ENCODE measurements at regions not wholly inside any gene's neighbourhood (a gene's known extent, or its start where the extent isn't known, plus 50 kb on each side); places are given as distances from the start of the nearest gene placed in this dataset.
A peak's percentile ranks its signal among the peaks of the same experiment; 100 is the strongest.

DNA sequence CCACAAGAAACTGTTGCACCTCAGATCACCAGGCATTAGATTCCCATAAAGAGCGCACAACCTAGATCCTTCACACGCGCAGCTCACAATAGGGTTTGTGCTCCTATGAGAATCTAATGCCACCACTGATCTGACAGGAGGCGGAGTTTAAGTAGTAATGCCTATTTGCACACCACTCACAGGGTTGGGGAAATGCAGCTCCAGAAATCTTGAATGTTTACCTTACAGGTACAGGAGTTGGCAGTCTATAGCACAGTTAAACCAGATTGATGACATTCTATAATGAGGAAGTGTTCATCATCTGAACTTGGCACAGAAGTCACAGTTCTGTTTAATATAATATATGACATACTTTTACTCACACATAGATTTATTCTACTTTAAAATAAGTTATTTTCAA lies 732.2 kb upstream of the ZNF608 start:
- BruUV-seq (replicated peaks) = no TSS peak
- TF ChIP-seq, protein P1, sequence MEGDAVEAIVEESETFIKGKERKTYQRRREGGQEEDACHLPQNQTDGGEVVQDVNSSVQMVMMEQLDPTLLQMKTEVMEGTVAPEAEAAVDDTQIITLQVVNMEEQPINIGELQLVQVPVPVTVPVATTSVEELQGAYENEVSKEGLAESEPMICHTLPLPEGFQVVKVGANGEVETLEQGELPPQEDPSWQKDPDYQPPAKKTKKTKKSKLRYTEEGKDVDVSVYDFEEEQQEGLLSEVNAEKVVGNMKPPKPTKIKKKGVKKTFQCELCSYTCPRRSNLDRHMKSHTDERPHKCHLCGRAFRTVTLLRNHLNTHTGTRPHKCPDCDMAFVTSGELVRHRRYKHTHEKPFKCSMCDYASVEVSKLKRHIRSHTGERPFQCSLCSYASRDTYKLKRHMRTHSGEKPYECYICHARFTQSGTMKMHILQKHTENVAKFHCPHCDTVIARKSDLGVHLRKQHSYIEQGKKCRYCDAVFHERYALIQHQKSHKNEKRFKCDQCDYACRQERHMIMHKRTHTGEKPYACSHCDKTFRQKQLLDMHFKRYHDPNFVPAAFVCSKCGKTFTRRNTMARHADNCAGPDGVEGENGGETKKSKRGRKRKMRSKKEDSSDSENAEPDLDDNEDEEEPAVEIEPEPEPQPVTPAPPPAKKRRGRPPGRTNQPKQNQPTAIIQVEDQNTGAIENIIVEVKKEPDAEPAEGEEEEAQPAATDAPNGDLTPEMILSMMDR (IDR thresholded peaks at IDR 0.05; ENCODE audit: unreplicated experiment) = no peak
- Mint-ChIP-seq H3K4me3 (ENCODE audit: low read depth, unreplicated experiment) (no peak overlapping the region), H3K27me3 (ENCODE audit: unreplicated experiment) (no peaks in the 10 kb centered on the region), H3K36me3 (ENCODE audit: insufficient read depth, unreplicated experiment) (no peaks in the 10 kb centered on the region), H3K9me3 (ENCODE audit: low read depth, unreplicated experiment) (no peaks in the 10 kb centered on the region), H3K4me1 (ENCODE audit: low read depth, unreplicated experiment) (peaks cover 14% of the 10 kb centered on the region), H3K27ac (ENCODE audit: unreplicated experiment) (no peak overlapping the region)
- peak; percentile 46 for DNase-seq
- intact Hi-C loops (cut with micrococcal nuclease; ENCODE audit: unreplicated experiment) = no loop called here
- CTCF ChIA-PET = no interaction called here

DNA sequence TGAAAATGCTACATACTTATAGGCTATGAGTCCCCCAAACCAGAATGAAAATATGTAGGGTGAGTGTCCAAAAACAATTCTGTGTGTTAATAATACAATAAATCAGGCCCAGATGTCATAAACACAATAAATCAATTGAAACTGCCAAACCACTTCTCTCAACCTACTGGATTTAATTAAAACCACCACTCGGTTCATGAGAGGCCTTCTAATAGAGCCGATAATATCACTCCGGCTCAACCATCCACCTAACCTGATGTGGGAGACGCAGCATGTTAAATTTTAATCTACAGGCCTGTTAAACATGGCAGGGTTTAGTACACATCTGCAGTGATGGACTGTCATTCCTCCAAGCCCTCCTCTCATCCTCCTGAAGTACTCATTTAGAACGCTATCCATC lies 734.5 kb upstream of the ZNF608 start:
- CTCF ChIA-PET = no interaction called here
- DNase-seq = no peak
- Mint-ChIP-seq H3K27me3 (ENCODE audit: unreplicated experiment) (no peaks in the 10 kb centered on the region), H3K4me3 (ENCODE audit: low read depth, unreplicated experiment) (no peak overlapping the region), H3K36me3 (ENCODE audit: insufficient read depth, unreplicated experiment) (no peaks in the 10 kb centered on the region), H3K4me1 (ENCODE audit: low read depth, unreplicated experiment) (peaks cover 37% of the 10 kb centered on the region), H3K9me3 (ENCODE audit: low read depth, unreplicated experiment) (no peaks in the 10 kb centered on the region), H3K27ac (ENCODE audit: unreplicated experiment) (peak overlapping the region; percentile 13)
- TF ChIP-seq, protein P1 (IDR thresholded peaks at IDR 0.05; ENCODE audit: unreplicated experiment) = no peak
- no TSS peak for BruUV-seq (replicated peaks)
- intact Hi-C loops (cut with micrococcal nuclease; ENCODE audit: unreplicated experiment) = loop anchor here (10.0 kb wide), 2 partner anchors 736 to 816 kb away; partner anchors contain the start of gene ZNF608

DNA sequence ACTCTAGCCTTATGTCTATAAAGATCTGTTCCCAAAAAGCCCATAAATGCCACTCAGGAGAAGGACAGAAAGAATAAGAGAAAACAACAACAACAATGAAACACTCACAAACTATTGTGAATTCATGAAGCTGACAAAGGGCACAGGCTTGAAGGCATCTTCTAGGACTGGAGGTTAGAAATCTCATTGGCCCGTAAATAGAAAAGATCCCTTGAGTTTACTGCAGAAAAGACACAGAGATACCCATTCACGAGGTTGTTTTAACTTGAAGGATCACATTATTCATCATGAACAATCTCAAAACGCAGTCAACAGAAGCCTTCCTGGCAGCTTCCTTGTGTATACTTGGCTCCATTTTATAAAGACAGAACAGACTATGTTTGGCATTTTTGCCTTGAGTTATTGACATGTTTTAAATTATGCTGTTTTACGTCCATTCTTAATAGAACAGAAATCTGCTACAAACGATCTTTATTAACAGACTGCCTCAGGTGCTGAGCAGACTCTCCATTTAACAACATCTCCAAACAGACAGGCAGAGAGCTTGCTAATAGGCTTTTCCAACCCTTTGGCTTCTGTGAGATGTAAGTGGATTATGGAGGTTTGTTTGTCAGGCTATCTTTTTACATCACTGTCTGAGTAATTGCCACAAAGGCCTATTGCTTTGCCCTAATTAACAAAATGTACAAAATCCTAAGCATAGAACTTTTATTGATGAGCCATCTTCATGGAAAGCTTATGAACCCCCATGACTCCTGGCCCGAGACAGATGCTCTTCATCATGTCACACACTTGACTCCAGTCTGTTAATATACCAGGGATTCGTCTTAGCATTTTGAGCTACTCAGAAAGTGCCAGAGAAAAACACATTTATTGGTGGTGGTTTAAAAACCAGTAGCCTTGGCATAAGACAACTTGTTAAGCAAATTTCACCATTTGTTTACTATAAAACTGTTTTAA lies 735.3 kb upstream of the ZNF608 start:
- H3K36me3 Mint-ChIP-seq (ENCODE audit: insufficient read depth, unreplicated experiment) = no peaks in the 10 kb centered on the region
- no peak overlapping the region for H3K4me3 Mint-ChIP-seq (ENCODE audit: low read depth, unreplicated experiment)
- DNase-seq = no peak
- peaks cover 40% of the 10 kb centered on the region for H3K4me1 Mint-ChIP-seq (ENCODE audit: low read depth, unreplicated experiment)
- CTCF ChIA-PET = interaction anchor here (0.6 kb wide), 1 partner anchor 820 kb away, joined by 4 read pairs; no protein-coding TSS in a partner anchor
- H3K27me3 Mint-ChIP-seq (ENCODE audit: unreplicated experiment) = no peaks in the 10 kb centered on the region
- TF ChIP-seq, protein P1 (IDR thresholded peaks at IDR 0.05; ENCODE audit: unreplicated experiment) = no peak
- intact Hi-C loops (cut with micrococcal nuclease; ENCODE audit: unreplicated experiment) = loop anchor here (10.0 kb wide), 2 partner anchors 737 to 817 kb away; partner anchors contain the start of gene ZNF608
- no TSS peak for BruUV-seq (replicated peaks)
- no peaks in the 10 kb centered on the region for H3K9me3 Mint-ChIP-seq (ENCODE audit: low read depth, unreplicated experiment)
- peak overlapping the region; percentile 13 for H3K27ac Mint-ChIP-seq (ENCODE audit: unreplicated experiment)

DNA sequence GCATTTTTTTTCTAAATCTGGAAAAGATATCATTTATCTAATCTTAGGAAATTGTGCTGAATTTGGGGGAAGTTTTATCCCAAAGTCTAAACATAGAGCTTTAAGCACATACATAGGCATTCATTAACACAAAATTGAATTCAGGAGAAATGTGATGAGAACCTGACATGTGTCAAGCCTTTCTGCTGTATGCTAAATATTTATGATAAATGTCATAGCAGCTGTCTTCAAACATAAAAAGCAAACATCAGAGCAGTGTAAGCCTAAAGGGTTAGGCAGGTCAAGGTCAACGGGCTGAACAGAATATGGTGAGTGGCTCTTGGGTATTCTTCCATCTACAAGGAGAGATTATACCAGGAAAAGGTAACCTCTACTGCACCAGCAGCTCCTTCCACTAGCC lies 737.2 kb upstream of the ZNF608 start:
- TF ChIP-seq, protein P1 (IDR thresholded peaks at IDR 0.05; ENCODE audit: unreplicated experiment) = no peak
- Mint-ChIP-seq H3K36me3 (ENCODE audit: insufficient read depth, unreplicated experiment) (no peaks in the 10 kb centered on the region), H3K4me1 (ENCODE audit: low read depth, unreplicated experiment) (peaks cover 35% of the 10 kb centered on the region), H3K27ac (ENCODE audit: unreplicated experiment) (no peak overlapping the region), H3K27me3 (ENCODE audit: unreplicated experiment) (no peaks in the 10 kb centered on the region), H3K4me3 (ENCODE audit: low read depth, unreplicated experiment) (no peak overlapping the region), H3K9me3 (ENCODE audit: low read depth, unreplicated experiment) (no peaks in the 10 kb centered on the region)
- no peak for DNase-seq
- CTCF ChIA-PET = no interaction called here
- no TSS peak for BruUV-seq (replicated peaks)
- intact Hi-C loops (cut with micrococcal nuclease; ENCODE audit: unreplicated experiment) = loop anchor here (2.0 to 10.0 kb wide), 4 partner anchors 75 to 819 kb away; partner anchors contain the start of gene ZNF608
